OCI-LY3 (cell line): ENCODE measurements at regions not wholly inside any gene's neighbourhood (a gene's known extent, or its start where the extent isn't known, plus 50 kb on each side); places are given as distances from the start of the nearest gene placed in this dataset.

Source experiments
- EZH2phosphoT487 ChIP-seq: fragments of 200-600 bp; shearing (Covaris generic); IDR thresholded peaks from 2 replicates; pipeline ENCODE4 v1.6.1; 2018; ENCODE audit warnings: antibody characterized with exemption, mixed run types, low read depth
- TF ChIP-seq, protein P1 (sequence below): fragments of 200-600, 300-600 bp; sonication (generic); IDR thresholded peaks from 2 replicates; pipeline ENCODE4 v1.5.1; 2014; ENCODE audit warnings: antibody characterized with exemption, low read length, low read depth

- TF ChIP-seq, protein P1, sequence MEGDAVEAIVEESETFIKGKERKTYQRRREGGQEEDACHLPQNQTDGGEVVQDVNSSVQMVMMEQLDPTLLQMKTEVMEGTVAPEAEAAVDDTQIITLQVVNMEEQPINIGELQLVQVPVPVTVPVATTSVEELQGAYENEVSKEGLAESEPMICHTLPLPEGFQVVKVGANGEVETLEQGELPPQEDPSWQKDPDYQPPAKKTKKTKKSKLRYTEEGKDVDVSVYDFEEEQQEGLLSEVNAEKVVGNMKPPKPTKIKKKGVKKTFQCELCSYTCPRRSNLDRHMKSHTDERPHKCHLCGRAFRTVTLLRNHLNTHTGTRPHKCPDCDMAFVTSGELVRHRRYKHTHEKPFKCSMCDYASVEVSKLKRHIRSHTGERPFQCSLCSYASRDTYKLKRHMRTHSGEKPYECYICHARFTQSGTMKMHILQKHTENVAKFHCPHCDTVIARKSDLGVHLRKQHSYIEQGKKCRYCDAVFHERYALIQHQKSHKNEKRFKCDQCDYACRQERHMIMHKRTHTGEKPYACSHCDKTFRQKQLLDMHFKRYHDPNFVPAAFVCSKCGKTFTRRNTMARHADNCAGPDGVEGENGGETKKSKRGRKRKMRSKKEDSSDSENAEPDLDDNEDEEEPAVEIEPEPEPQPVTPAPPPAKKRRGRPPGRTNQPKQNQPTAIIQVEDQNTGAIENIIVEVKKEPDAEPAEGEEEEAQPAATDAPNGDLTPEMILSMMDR: no peak
- no peak for TF ChIP-seq EZH2phosphoT487
Measured at GRCh38 chr9:91036356-91036755, 234.7 kb downstream of the SYK start.
